IMR-90 (cell line): ENCODE measurements at regions not wholly inside any gene's neighbourhood (a gene's known extent, or its start where the extent isn't known, plus 50 kb on each side); places are given as distances from the start of the nearest gene placed in this dataset.

Experiments
- MAFK ChIP-seq: IDR thresholded peaks from 2 replicates; pipeline ENCODE4 v1.6.1; 2012; ENCODE audit warnings: low read depth, low read length, improper control_type of control experiment
- MAZ ChIP-seq: IDR thresholded peaks from 2 replicates; pipeline ENCODE4 v1.6.1; 2012; ENCODE audit warnings: low read depth, mild to moderate bottlenecking, low read length, improper control_type of control experiment, moderate library complexity, borderline replicate concordance
- POLR2A ChIP-seq: IDR thresholded peaks from 2 replicates; pipeline ENCODE4 v1.6.1; 2012; ENCODE audit warnings: mild to moderate bottlenecking, low read depth, low read length
- RAD21 ChIP-seq: IDR thresholded peaks from 2 replicates; pipeline ENCODE4 v1.6.1; 2012; ENCODE audit warnings: low read length, improper control_type of control experiment
- RFX5 ChIP-seq: IDR thresholded peaks from 2 replicates; pipeline ENCODE4 v1.8.0; 2012; ENCODE audit warnings: low read depth, mild to moderate bottlenecking, low read length, moderate library complexity
- SMC3 ChIP-seq: fragments of 150-350 bp; IDR thresholded peaks from 2 replicates; pipeline ENCODE4 v1.6.1; 2016; ENCODE audit warnings: low read depth, mild to moderate bottlenecking, antibody characterized with exemption, low read length, moderate library complexity
- TF ChIP-seq, protein P1 (sequence below): conservative IDR thresholded peaks from 2 replicates; pipeline ENCODE4 v1.5.1; 2012; ENCODE audit warnings: mild to moderate bottlenecking, low read depth, low read length, improper control_type of control experiment

DNA sequence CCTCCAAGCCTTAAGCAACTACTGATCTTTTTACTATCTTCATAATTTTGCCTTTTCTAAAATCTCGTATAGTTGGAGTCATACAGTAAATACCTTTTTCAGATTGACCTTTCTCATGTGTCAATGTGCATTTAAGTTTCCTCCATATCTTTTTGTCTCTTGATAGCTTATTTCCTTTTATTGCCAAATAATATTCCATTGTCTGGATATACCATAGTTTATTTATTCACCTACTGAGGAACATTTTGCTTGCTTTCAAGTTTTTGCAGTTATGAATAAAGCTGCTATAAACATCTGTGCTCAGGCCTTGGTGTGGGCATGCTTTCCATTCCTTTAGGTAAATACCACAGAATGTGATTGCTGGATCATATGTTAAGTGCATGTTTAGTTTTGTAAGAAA, 161.2 kb upstream of the GNAI1 start:
- TF ChIP-seq, protein P1, sequence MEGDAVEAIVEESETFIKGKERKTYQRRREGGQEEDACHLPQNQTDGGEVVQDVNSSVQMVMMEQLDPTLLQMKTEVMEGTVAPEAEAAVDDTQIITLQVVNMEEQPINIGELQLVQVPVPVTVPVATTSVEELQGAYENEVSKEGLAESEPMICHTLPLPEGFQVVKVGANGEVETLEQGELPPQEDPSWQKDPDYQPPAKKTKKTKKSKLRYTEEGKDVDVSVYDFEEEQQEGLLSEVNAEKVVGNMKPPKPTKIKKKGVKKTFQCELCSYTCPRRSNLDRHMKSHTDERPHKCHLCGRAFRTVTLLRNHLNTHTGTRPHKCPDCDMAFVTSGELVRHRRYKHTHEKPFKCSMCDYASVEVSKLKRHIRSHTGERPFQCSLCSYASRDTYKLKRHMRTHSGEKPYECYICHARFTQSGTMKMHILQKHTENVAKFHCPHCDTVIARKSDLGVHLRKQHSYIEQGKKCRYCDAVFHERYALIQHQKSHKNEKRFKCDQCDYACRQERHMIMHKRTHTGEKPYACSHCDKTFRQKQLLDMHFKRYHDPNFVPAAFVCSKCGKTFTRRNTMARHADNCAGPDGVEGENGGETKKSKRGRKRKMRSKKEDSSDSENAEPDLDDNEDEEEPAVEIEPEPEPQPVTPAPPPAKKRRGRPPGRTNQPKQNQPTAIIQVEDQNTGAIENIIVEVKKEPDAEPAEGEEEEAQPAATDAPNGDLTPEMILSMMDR, result no peak
- TF ChIP-seq POLR2A (no peak), SMC3 (no peak), MAZ (no peak), RAD21 (no peak), RFX5 (no peak), MAFK (no peak)
